ENCODE measurements at regions not wholly inside any gene's neighbourhood (a gene's known extent, or its start where the extent isn't known, plus 50 kb on each side); places are given as distances from the start of the nearest gene placed in this dataset.

- TF ChIP-seq, protein P1, sequence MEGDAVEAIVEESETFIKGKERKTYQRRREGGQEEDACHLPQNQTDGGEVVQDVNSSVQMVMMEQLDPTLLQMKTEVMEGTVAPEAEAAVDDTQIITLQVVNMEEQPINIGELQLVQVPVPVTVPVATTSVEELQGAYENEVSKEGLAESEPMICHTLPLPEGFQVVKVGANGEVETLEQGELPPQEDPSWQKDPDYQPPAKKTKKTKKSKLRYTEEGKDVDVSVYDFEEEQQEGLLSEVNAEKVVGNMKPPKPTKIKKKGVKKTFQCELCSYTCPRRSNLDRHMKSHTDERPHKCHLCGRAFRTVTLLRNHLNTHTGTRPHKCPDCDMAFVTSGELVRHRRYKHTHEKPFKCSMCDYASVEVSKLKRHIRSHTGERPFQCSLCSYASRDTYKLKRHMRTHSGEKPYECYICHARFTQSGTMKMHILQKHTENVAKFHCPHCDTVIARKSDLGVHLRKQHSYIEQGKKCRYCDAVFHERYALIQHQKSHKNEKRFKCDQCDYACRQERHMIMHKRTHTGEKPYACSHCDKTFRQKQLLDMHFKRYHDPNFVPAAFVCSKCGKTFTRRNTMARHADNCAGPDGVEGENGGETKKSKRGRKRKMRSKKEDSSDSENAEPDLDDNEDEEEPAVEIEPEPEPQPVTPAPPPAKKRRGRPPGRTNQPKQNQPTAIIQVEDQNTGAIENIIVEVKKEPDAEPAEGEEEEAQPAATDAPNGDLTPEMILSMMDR (IDR thresholded peaks at IDR 0.05) = no peak
- TF ChIP-seq POLR2A (IDR thresholded peaks at IDR 0.05) = no peak
Observed at GRCh38 chr22:48389916-48390315, 1437.8 kb downstream of the BRD1 start.

Data from esophagus squamous epithelium (tissue), 4 donors.